H54 (cell line): ENCODE measurements at regions not wholly inside any gene's neighbourhood (a gene's known extent, or its start where the extent isn't known, plus 50 kb on each side); places are given as distances from the start of the nearest gene placed in this dataset.

ENCODE experiments used
- DNase-seq: peaks from one replicate; pipeline ENCODE4 v3.0.0; 2011; ENCODE audit warnings: low spot score, mixed read lengths; ENCODE audit not compliant: insufficient read length
- FAIRE-seq: peaks from 3 replicates; lab custom pipeline; 2011; peaks lifted over from hg19 to GRCh38; lab: Jason Lieb, UNC
- POLR2A ChIP-seq: IDR thresholded peaks from 2 replicates; pipeline ENCODE4 v1.6.1; 2011; ENCODE audit warnings: low read depth, mild to moderate bottlenecking, low read length

GRCh38 chr5:86926033-86926432 is 308.3 kb downstream of the COX7C start:
- DNase-seq: no peak
- TF ChIP-seq POLR2A: no peak
- no peak for FAIRE-seq

DNA sequence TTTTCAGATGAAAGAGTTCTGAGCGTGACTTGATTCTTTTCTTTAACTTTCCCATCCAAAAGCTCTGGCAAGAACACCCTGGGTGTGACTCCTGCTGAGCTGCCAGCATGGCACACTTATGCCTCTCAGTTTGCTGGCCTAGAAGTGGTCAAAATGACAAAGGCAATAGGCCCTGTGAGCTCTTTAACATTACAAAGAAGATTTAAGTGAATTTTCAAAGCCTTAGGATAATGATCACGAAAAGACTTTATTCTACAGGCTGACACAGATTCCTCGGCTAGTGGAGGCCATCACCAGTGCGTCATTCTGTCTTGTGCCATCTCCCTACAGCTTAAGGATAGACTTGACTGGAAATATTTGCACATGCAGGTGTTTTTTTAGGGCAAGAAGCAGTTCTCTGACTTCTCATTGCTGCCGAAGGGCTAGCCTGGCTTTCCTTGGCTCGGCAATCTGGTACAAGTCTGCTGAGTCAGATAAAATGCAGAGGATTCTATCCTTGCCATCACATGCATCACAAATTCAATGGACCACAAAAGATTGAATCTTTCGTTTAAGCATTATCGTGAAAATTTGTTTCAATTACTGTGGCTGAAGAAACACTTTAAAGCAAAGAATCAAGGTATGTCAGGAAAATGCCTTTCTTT is 311.5 kb downstream of the COX7C start:
- DNase-seq (no peak), FAIRE-seq (no peak)
- no peak for TF ChIP-seq POLR2A

DNA sequence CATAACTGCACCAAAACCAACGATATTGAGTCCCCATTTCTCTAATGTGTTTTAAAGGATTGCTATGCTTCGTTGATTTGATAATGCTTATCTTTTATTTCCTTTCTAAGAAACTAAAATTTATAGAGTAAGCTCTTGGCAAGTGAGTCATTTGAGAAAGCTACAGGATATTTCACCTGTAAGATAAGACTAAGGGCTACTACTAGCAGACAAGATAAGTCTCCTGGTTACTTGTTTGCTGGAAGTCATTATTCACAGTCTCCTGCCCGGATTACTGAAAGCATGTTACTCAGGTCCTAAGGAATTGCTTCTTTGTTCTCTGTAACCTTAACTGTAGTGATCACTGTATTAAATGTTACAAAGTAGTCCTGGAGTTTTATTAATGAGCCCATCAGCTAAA is 315.9 kb upstream of the RASA1 start:
- DNase-seq (no peak), FAIRE-seq (no peak)
- TF ChIP-seq POLR2A: no peak

DNA sequence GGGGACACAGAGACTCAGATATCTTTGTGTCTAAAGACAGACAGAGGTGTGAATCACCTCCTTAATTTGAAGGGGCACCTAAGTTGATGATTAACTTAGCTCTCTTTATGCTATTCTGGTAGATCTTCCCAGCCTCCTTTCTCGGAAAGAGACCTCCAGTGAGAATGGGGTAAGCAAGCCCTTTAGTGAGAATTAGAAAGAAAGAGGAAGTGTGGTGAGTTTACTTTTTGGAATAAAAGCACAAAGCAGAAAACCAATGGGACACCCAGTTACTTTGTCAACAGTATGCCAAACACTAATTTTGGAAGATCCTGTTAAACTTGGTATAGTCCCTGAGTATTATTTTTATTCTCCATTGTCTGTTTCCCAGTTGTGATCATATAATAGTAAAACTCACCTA is 302.8 kb upstream of the RASA1 start:
- no peak for TF ChIP-seq POLR2A
- DNase-seq (no peak), FAIRE-seq (no peak)

GRCh38 chr5:86968301-86968753 is 299.4 kb upstream of the RASA1 start:
- DNase-seq: no peak
- TF ChIP-seq POLR2A: no peak
- peak; percentile 80 for FAIRE-seq

- FAIRE-seq (no peak), DNase-seq (no peak)
- no peak for TF ChIP-seq POLR2A
Observed at GRCh38 chr5:86970361-86970760, 297.3 kb upstream of the RASA1 start.

DNA sequence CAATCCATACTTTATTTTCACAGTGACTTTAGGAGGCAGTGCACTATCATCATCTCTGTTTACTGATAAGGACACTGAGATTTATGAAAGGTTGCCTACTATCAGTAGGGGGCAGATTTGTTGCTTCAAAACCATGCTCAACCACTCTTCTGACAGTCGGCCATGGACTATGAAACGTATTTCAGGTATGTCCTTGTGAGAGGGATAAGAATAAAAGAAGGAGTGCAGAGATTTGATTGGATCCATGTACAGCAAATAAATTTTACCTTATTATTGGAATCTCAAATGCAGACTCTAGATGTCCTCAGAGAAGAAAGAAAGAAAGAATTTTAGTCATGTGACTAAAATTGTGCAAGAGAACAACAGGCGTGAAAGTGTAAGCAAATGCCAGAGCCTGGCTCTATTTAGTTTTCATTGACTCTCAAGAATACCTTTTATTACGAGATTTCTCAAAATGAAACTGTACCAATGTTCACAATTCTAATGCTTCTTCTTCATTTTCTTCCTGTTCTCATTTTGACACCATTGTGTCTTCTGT is 296.6 kb upstream of the RASA1 start:
- TF ChIP-seq POLR2A: no peak
- FAIRE-seq: peak; percentile 53
- no peak for DNase-seq

DNA sequence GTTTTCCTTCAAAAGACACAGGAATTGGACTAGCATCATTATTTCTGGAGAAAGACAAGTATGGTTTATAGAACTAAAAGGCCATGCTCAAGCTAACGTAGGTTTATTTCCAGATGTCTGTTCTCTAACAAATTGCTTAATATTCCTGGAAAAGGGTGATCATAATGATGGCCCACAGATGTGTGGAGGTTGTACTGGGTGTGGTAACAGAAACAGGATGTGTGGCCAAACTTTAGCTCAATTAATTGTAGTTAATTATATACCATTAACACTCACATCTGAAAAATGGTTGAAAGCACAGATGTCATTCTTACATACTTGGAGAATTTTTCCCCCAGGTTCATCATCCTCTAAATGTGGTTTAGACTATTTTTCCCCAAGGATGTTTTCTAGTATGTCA is 292.7 kb upstream of the RASA1 start:
- no peak for FAIRE-seq
- TF ChIP-seq POLR2A: no peak
- DNase-seq: no peak

- DNase-seq (no peak), FAIRE-seq (no peak)
- no peak for TF ChIP-seq POLR2A
Observed at GRCh38 chr5:86977190-86977589, 290.5 kb upstream of the RASA1 start.

DNA sequence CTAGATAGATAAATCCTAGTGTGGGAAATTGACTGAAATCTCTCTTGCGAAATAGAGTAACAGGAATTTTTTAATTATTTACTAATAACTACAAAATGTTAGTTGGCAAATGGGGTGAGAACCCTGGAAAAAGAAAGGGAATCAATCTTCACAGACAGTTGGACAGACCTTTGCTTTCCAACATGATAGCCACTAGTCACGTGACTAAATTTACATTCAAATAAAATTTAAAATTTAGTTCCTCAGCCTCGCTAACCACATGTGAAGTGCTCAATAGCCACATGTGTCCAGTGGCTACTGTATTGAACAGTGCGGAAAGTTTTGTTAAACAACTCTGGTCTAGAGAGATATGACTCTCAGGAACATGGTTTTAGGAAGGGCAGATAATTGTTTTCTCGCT is 289.9 kb upstream of the RASA1 start:
- no peak for TF ChIP-seq POLR2A
- no peak for DNase-seq
- no peak for FAIRE-seq

- FAIRE-seq (peak; percentile 96), DNase-seq (no peak)
- no peak for TF ChIP-seq POLR2A
Observed at GRCh38 chr5:86979811-86980411, 287.8 kb upstream of the RASA1 start.

GRCh38 chr5:86981898-86982297 is 285.8 kb upstream of the RASA1 start:
- no peak for DNase-seq
- no peak for FAIRE-seq
- TF ChIP-seq POLR2A: no peak

- no peak for DNase-seq
- no peak for TF ChIP-seq POLR2A
- no peak for FAIRE-seq
Observed at GRCh38 chr5:86983208-86983607, 284.5 kb upstream of the RASA1 start.

DNA sequence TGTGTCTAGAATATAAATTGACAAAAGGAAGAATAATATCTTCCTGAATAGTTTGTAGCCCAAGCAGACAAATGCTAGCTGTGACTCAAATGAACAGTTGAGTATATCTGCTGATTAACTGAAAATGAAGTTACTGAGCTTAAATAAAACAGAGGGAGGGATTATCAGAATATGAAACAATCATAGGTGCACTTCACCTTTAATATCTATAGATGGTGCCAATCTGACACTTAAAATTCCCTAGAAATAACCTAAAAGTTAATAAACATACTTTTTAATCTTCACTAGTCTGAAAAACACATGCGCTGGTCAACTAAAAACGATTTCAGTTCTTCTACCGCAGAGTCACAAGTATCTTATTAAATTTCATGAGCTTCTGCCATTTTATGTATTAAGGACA is 280.8 kb upstream of the RASA1 start:
- TF ChIP-seq POLR2A: no peak
- DNase-seq (no peak), FAIRE-seq (no peak)

GRCh38 chr5:86997516-86997915 is 270.2 kb upstream of the RASA1 start:
- DNase-seq (no peak), FAIRE-seq (no peak)
- TF ChIP-seq POLR2A: no peak
